ENCODE measurements at regions not wholly inside any gene's neighbourhood (a gene's known extent, or its start where the extent isn't known, plus 50 kb on each side); places are given as distances from the start of the nearest gene placed in this dataset.

GRCh38 chr11:10390375-10390774 lies 64.7 kb upstream of the AMPD3 start:
- TF ChIP-seq ZNF384 (IDR thresholded peaks at IDR 0.05) (no peak), HDGF (IDR thresholded peaks at IDR 0.05; ENCODE audit: borderline replicate concordance) (no peak), ELF4 (IDR thresholded peaks at IDR 0.05) (no peak), SUZ12 (IDR thresholded peaks at IDR 0.05) (no peak)

Data from HEK293T (cell line).